RKO (cell line): ENCODE measurements at regions not wholly inside any gene's neighbourhood (a gene's known extent, or its start where the extent isn't known, plus 50 kb on each side); places are given as distances from the start of the nearest gene placed in this dataset.
"Not testable (repeated sequence)": the region's sequence is repeated elsewhere in the genome, so short reads cannot be mapped to it uniquely, and the experiment has no call there.

Experiments used
- DNase-seq: peaks from one replicate; pipeline ENCODE4 v3.0.0-alpha.2; 2016; ENCODE audit warnings: low spot score

DNA sequence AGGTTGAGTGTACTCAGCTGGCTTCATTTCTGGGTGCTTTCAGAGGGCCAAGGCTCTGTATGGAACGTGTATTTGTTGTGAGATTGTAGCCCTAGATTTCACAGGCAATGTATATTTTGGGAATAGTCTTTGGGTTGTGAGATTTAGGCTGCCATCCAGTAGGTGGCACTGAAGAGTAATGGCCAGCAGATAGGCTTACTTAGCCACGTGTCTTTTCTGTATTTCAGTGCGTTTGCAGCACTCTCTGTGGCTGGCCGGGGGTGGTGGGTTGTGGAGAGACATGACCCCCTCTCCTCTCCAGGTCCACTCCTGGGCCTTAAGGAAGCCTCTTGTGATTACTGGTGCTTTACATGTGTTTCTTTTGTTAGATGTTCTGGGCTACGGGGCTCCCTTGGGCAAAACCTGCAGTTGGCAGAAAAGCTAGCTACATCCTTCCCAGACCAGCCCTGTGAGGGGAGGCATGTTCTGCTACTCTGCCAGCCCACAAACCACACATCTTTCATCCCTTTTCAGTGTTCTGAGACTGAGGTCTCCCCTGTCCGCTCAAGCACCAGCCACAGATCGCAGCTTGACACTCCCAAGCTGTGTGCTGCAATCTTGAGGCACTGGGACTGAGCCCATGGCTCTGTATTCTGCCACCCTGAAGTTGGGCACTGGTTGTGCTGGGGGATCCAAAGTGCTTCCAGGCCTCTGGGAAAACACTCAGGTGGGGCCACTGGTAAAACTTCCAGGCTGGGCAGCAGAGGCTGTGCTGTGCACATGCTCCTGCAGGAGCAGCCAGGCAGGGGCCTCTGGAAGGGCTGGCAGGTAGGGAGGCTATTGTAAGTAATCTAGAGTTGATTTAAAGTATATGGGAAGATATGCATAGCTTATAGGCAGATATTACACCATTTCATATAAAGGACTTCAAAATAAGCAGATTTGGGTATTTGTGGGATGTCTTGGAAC is 1096.8 kb upstream of the PCDH20 start:
- DNase-seq: peak; percentile 11

DNA sequence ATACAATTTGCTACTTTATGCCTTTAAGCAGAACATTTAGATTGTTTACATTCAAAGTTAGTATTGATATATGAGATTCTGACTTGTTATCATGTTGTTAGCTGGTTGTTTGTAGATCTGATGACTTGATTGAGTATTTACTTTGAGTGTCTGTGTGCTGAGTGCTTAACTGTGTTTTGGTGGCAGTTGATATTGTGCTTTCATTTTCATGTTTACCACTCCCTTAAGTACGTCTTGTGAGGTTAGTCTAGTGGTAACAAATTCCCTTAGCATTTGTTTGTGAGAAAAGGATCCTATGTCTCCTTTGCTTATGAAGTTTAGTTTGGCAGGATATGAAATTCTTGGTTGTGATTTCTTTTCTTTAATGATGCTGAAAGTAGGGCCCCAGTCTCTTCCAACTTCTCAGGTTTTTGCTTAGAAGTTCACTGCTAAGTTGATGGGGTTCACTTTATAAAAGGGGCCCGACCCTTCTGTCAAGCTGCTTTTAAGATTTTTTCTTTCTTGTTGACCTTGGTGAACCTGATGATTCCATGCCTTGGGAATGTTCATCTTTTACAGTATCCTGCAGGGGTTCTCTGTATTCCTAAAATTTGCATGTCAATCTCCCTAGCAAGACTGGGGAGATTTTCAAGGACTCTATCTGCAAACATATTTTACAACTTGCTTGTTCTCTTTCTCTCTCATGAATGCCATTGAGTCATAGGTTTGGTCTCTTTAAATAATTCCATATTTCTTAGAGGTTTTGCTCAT is 1095.4 kb upstream of the PCDH20 start:
- DNase-seq: no peak

DNA sequence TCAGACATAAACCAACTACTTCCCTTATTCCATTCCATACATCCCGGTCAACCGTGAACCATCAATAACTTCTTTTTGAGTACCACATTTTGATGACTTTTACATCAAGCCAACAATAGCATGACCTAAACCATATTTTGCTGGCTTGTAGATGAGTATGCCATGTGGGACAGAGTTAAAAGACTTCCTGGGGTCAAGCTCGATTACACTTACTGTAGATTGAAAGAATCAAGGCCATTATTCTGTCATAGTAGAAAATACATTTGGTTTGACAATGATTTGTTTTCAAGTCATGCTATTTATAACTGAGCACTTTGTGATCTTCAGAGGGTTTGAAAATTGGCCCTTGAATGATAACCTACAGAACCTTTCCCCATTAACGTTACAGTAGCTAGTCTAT is 1086.9 kb upstream of the PCDH20 start:
- no peak for DNase-seq

DNA sequence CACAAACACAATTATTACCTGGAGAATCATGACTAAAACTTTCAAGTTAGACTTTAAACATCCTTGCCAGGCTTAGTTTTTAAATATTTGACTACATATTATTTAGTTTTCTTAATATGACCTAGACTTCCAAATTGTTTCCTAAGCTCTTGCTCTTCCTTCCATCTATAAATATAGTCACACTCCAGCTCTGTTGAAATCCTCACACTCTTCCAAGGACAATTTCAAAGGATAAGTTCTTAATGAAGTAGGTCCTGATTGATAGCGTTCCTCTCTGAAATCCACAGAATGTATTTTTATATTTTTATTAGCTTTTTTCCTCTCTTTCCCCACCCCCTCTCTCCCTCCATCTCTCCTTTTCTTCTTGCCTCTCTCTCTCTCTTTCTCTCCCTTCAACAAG is 1074.1 kb upstream of the PCDH20 start:
- DNase-seq: no peak

DNA sequence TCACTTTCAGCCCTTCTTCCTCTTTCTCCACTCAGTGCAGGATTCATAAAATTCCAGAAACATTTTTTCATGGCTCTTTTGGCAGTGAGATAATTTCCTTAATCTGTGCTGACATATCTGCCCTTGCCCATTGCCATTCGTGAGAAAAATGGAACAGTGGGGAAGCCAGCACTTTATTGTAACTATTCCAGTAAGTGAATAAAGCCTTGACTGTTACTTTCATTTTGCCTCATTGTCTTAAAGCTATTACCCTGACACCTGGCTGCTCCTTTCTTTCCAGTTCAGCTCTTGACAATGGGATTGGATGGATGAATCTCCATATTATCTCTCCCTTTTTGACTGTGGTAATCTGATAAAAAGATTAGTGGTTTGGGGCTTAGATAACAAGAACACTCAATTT is 1068.1 kb upstream of the PCDH20 start:
- DNase-seq: no peak

DNA sequence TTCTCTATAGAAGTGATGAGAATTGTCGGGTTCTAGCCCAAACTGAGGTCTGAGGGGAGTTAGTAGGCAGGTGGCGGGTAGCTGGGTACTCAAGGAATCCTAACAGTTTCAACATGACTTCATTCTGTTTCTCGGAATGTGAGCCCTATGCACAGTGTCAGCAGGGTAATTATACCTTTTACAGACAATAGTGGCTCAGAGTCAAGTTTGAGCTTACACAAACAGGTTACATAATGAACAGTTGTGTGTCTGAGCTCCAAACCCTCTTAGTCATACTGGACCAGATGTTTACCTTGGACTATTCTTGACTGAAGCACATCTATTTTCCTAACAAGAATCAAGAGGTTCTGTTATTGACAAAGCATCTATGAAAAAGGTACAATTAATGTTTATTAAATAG is 1066.7 kb upstream of the PCDH20 start:
- no peak for DNase-seq

DNA sequence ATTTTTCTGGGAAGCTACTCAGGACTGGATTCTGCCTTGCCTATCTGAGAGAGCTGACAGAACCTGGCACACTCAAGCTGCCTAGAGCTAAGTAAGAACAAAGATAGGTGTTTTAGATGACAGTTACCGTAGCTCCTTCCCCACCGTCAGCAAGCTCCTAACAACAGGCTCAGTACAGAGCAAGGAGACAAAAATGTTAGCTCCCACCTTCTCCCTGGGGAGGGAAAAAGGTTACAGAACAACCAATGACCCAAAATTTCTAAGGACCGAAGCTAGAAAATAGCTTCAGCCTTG is 1058.2 kb upstream of the PCDH20 start:
- no peak for DNase-seq

DNA sequence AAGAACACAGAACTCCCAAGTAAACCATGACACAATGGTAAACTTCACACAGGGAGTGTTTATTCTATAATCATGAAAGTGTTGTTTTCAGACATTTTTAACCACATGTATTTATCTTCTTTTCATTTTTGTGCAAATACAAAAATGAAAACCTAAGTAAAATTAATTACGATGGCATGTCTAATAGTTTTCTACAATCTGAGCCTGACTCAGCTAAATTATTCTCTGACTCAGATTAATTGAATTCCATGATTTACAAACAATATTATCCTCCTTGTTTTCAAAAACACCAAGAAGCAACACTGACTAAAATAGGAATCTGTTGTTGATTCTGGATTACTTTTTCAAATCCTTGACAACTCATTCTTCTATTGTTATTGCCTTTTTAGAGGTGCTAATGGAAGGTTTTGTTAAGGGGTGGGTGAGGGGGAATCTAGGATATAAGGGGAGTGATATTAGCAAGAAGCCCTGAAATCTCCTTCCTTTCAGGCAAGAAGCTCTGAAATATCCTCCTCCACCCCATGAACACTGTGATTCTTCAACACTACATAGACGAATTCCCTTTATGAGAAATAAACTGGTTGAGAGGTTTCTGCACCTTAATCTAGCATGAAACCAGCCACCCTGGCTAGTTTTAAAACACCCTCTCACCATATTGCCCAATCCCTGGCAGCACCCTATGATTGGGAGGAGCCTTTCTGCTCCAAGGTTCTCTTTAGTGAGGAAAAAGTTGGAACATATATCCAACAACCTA is 1057.7 kb upstream of the PCDH20 start:
- no peak for DNase-seq

DNA sequence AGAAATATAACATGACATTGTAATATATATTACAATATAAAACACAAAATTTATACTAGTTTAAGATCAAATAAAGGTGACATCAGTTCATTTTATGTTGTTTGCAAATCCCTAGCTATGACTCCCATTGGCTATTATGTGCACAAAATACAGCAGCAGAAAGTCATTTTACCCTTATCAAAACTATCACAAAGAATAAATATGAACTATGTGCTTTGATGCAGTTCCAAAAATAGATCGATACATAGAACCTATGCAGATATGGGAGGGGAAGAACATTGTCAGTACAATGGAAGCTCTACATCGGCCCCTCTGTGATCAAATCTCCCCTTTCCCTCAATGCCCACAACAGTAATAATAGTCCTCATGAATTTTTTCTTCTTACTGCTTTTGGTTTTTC is 1038.1 kb upstream of the PCDH20 start:
- DNase-seq: no peak

DNA sequence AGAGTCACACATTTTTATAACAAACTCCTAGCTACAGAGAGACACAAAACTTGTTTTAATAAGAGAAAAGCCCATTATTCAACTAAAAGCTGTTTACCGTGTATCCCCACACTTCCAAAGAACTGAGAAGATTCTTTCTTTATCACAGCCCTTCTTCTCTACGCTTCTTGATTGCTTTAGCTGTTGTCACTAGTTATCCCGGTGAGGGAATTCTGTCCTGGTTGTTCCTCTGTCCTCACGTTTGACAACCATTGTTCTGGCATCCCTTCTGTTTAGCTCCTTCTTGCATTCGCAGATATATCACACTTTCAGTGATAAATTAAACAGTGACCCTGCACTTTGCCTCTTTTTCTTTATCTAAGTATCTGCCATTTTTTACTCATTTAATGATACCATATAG is 1035.1 kb upstream of the PCDH20 start:
- DNase-seq: no peak

DNA sequence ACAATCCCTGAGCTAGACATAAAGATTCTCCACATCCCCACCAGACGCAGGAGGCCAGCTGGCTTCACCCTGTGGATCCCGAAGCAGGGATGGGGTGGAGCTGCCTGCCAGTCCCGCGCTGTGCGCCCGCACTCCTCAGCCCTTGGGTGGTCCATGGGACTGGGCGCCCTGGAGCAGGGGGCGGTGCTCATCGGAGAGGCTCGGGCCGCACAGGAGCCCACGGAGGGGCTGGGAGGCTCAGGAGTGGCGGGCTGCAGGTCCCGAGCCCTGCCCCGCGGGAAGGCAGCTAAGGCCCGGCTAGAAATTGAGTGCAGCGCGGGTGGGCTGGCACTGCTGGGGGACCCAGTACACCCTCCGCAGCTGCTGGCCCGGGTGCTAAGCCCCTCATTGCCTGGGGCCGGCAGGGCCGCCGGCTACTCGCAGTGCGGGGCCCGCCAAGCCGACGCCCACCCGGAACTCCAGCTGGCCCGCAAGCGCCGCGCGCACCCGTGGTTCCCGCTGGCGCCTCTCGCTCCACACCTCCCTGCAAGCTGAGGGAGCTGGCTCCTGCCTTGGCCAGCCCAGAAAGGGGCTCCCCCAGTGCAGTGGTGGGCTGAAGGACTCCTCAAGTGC is 1032.2 kb upstream of the PCDH20 start:
- DNase-seq: not testable (repeated sequence)

DNA sequence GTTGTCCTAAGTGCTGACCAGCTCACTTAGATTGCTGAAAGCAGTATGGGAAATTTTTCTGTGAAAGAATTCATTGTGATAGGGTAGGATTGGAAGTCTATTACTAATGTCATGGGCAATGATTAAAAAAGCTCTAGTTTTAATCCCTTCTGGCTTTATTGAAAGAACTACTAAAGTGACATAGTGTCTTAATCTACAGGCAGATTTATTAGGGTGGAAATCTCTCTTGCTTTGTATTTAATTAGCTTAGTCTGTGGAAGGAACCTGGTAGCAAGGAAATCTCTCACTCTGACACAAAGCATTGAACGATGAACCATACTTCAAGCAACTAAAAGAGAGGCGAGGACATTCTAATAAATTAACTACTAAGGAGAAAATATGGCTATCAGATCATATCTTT is 1029.2 kb upstream of the PCDH20 start:
- DNase-seq: no peak

DNA sequence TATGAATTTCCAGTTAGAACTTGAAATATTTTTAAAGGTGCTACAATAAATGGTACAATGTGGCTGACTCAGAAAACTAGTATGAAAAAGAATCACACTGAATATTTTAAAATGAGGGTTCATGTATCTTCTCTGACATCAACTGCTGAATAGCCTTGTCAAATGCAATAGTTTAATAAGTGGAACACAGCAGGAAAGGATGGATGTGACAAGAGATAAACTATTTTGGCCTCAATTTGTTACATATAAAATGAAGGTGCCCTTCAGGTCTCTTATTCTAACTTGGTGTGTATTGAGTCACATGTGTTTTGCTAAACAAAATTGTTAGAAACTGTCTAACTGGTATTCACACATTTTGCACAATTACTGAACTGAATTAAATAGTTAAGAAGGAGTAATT is 1018.4 kb upstream of the PCDH20 start:
- DNase-seq: no peak

DNA sequence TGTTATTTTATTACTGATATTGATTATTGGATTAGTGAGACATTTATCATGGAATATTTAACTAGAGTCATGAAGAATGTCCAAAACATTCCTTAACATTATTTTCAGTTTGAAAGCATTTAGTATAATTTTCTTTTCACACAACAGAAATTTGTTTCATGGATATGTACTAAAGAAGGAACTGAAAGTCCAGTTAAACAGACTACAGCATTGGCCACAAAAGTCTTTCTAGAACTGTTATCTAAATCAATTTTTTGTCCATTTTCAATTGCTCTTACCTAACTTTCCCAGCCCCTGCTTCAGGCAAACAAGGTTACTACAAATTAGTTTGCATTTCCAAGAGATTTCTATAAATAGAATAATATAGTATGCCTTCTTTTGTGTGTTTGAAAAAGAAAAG is 1018.0 kb upstream of the PCDH20 start:
- DNase-seq: no peak

DNA sequence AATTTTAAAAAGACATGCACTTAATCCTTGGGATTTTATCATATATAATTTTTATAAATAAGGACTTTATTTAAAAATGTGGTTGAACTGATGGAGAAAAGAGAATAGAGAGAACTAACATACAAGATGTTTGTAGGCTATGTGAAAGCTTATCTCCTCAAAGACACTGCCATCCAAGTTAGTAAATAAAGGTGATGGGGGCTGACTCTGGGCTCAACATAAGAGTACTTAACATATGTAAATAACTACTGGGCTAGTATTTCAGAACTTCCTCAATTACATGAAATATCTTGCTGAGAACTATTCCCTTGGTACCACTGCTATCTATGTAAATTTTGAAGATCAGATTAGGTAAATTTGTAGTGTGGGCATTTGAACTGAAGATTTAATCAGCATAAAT is 1017.3 kb upstream of the PCDH20 start:
- DNase-seq: no peak

DNA sequence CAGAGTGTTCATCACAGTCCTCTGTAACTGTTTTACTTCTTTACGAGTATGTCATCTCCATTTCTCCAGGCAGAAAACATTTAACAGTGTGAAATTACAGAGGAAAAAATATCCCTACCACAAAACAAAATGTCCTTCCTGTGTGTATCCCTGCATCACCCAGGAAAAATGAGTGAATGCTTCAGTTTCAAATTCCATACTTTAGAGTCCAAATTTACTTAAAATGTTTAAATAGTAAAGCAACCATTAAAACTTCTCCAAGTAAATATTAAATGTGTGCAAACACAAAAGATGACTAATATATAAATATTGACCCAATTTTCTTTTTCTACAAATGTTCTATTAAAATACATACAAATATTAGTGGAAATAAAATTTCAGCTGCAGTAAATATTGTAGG is 1016.6 kb upstream of the PCDH20 start:
- DNase-seq: no peak

DNA sequence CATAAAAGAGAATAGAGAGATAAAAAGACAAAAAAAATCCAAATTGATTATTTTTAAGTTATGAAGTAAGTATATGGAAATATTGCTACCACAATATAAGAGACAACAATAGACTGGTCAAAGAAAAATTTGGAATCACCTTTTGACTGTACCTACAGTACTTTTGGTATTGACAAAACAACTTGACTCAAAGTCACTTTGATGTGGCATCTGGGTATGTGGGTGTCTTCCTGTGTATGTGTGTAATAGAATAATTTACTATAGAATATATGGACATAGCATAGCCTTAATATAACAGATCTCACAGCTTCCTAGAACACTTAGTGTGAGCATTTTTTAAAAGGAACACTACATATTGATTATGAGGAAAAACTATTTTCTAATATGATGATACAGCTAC is 1016.2 kb upstream of the PCDH20 start:
- no peak for DNase-seq

DNA sequence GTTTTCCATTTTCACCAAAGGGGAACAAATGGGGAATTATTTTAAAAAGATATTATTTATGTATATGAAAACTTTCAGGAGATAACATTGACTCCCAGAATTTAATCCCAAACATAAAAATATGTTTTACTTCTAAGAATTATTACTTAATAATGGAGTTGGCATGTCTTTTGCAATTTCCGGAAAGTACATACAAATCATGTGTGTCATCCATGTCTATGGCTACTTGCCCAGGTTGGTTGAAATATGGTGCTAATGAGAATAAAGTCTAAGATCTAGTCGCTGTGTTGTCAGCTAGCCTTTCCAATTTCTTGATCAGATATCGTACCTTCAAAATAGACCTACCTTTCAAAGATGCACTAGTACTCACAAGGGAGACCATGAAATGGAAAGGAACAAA is 1003.2 kb upstream of the PCDH20 start:
- DNase-seq: no peak

DNA sequence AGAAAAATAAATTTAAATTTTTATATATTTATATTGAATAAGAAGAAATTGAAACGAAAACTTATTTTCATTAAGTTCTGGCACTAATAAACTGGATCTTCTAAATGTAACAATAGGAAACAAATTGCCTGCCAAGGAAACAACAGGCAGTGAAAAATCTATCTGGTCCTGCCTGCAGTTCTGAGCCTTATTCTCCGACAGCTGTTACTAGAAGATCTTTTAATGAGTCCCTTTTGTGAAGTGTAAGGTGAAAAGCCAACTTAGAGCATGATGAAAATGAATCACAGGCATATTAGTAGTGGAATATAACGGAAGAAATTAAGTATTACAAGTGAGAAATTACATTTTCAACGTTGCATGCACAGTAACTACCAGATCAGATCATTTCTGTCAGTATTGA is 1002.7 kb upstream of the PCDH20 start:
- no peak for DNase-seq

DNA sequence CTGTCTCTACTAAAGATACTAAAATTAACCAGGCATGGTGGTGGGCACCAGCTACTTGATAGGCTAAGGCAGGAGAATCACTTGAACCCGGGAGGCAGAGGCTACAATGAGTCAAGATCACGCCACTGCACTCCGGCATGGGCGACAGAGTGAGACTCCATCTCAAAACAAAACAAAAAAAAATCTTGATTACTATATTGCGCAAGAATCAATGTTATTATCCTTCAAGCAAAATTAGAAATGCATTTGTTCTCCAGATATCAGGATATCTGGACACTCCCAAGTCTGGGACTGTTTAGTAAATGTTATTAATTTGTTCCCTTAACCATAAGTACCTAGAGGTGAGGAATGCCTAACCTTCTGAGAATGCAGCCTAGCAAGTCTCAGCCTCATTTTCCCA is 992.2 kb upstream of the PCDH20 start:
- no peak for DNase-seq

DNA sequence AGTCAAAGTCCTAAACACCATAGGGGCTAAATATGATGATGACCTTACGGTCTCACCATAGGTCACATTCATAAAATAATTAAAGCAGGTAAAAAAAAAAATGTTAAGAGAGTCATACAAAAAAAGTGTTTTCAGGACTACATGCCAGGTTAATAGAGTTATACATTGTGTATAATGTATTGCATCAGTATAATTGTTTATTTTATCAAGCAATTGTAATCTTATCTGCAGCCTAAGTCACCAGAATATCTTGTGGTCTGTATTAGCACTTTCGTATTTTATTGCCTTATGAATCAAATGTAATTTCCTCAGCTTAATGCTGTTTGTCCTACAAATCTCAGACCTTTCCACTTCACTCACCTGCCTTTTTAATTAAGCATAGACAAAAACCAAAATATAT is 972.9 kb upstream of the PCDH20 start:
- no peak for DNase-seq

DNA sequence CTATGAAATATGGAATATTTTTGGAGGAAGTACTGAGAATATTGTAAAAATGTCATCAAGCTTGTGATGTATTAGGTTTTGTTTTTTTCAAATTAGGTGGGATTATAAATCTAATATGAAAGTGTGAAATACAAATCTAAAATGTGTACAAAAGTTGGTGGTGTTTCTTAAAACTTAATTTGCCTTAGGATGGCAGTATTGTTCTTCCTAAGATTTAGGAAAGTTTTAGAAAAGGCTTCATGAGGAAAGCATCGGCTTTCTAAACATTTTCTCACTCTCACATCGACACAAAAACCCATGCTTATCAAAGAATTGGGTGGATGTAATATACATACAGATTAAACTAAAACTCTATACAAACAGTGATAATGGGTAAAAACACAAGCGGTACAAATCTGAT is 972.0 kb upstream of the PCDH20 start:
- peak; percentile 49 for DNase-seq

DNA sequence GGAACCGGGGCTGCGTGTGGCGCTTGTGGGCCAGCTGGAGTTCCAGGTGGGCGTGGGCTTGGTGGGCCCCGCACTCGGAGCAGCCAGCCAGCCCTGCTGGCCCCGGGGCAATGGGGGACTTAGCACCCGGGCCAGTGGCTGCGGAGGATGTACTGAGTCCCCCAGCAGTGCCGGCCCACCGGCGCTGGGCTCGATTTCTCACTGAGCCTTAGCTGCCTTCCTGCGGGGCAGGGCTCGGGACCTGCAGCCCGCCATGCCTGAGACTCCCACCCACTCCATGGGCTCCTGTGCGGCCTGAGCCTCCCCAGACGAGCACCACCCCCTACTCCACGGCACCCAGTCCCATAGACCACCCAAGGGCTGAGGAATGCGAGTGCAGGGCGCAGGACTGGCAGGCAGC is 963.6 kb upstream of the PCDH20 start:
- DNase-seq: not testable (repeated sequence)
